C4-2B (cell line): ENCODE measurements at regions not wholly inside any gene's neighbourhood (a gene's known extent, or its start where the extent isn't known, plus 50 kb on each side); places are given as distances from the start of the nearest gene placed in this dataset.

Source experiments
- CTCF ChIP-seq: fragments of 450-650 bp; conservative IDR thresholded peaks from 2 replicates; pipeline ENCODE4 v1.5.1; 2017; ENCODE audit warnings: mild to moderate bottlenecking
- ZFX ChIP-seq: fragments of 450-650 bp; IDR thresholded peaks from 2 replicates; pipeline ENCODE4 v1.6.1; 2017

- TF ChIP-seq CTCF (no peak), ZFX (no peak)
These were observed 202.1 kb downstream of the NXNL2 start for GRCh38 chr9:88737031-88737430.
